Bronchial epithelial cell (primary cell): ENCODE measurements at regions not wholly inside any gene's neighbourhood (a gene's known extent, or its start where the extent isn't known, plus 50 kb on each side); places are given as distances from the start of the nearest gene placed in this dataset.

Experiments used
- DNase-seq: peaks from one replicate; pipeline ENCODE4 v3.0.0-alpha.2; 2010; ENCODE audit warnings: low read depth
- FAIRE-seq: peaks from 2 replicates; lab custom pipeline; 2011; peaks lifted over from hg19 to GRCh38; lab: Jason Lieb, UNC
- H3K27me3 ChIP-seq: 2 replicates; pipeline ENCODE4 v1.5.1; 2011; ENCODE audit warnings: low read length; ENCODE audit not compliant: control insufficient read depth, insufficient read depth
- H3K36me3 ChIP-seq: 2 replicates; pipeline ENCODE4 v1.5.1; 2011; ENCODE audit warnings: low read length; ENCODE audit not compliant: control insufficient read depth, insufficient read depth
- H3K4me3 ChIP-seq: 2 replicates; pipeline ENCODE4 v1.5.1; 2011; ENCODE audit warnings: mild to moderate bottlenecking, low read depth, low read length, control low read depth
- TF ChIP-seq, protein P1 (sequence below): IDR thresholded peaks from 2 replicates; pipeline ENCODE4 v1.5.1; 2011; ENCODE audit warnings: mild to moderate bottlenecking, moderate library complexity, low read length, control low read depth, inconsistent platforms; ENCODE audit not compliant: insufficient read depth, severe bottlenecking

DNA sequence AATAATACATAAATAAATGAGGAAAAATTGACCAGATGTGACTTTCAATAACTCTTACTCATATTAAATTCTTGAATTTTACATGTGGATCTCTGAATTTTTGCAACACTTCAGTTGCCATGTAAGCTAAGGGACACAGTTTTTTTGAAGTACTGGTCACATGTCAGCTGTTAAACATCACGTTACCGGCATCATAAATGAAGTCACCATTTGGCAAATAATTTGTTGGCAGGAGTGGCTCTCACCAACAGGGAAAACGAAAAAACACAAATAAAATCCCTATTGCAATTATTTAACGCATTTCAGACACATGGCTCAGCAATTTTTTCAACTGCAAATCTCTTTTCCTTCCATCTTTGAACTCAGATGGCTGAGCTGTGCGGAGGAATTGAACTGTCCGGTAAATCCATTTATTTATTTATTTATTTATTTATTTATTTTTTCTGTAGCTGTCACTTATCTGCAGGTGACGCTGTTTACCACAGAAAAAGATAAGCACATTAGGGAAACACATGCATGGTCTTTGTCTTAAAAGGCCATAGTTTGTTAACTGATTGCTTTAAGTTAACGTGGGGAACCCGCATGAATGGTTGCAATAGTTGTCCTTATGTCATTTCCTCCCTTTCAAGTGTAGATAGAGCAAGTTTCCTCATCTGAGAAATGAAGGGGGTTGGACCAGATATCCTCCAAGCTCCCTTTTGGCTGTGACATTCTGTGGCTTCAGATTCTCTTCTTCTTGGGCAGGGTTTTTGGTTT lies 64.7 kb upstream of the JAZF1 start:
- H3K4me3 ChIP-seq, result no peak overlapping the region
- DNase-seq (no peak), FAIRE-seq (no peak)
- H3K36me3 ChIP-seq, result no peaks in the 10 kb centered on the region
- TF ChIP-seq, protein P1, sequence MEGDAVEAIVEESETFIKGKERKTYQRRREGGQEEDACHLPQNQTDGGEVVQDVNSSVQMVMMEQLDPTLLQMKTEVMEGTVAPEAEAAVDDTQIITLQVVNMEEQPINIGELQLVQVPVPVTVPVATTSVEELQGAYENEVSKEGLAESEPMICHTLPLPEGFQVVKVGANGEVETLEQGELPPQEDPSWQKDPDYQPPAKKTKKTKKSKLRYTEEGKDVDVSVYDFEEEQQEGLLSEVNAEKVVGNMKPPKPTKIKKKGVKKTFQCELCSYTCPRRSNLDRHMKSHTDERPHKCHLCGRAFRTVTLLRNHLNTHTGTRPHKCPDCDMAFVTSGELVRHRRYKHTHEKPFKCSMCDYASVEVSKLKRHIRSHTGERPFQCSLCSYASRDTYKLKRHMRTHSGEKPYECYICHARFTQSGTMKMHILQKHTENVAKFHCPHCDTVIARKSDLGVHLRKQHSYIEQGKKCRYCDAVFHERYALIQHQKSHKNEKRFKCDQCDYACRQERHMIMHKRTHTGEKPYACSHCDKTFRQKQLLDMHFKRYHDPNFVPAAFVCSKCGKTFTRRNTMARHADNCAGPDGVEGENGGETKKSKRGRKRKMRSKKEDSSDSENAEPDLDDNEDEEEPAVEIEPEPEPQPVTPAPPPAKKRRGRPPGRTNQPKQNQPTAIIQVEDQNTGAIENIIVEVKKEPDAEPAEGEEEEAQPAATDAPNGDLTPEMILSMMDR, result no peak
- H3K27me3 ChIP-seq, result no peaks in the 10 kb centered on the region

DNA sequence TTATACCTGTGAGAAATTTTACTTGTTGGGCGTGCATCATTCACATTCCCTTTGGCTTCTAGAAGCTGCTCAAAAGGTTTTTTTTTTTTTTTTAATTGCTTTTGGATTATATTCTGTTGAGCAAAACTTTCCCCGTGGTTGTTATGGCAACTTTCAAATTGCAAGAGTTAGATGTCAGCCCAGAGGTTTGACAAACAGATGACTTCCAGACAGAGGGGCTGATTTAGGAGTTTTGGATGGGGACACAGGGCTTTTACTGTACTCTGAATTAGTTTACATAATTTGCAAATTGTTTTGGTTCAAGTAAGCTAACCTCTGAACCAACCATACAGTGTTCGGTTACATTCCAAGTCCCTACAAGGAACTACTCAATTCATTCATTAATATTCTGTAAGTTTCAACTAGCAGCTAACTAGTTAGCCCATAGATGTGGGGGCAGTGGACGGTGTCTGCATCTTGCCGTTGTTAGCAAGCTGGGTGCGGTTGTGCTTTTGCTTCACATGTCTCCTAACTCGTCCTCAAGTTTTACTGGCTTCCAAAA lies 66.4 kb upstream of the JAZF1 start:
- no peak for DNase-seq
- Histone ChIP-seq H3K4me3 (no peak overlapping the region), H3K27me3 (no peaks in the 10 kb centered on the region), H3K36me3 (no peaks in the 10 kb centered on the region)
- TF ChIP-seq, protein P1, result no peak
- FAIRE-seq, result peak; percentile 68

DNA sequence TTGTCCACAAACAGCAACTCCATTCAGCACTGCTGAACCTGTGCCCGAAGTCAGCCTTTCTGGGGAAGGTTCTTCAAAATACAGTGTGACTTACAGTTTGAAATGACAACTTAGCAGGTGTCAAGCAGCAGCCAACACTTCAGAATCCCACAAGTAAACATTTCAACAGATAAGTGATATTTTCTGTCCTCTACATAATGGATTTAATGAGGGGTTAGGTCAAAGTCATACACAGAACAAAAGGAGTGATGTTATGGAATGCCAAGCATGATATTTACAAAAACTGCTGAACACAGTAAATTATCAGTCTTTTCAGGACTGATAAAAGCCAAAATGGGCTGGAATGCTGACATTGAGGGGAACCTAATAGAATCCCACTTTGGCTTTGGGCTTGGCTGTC lies 77.6 kb upstream of the JAZF1 start:
- DNase-seq (no peak), FAIRE-seq (no peak)
- TF ChIP-seq, protein P1, result no peak
- H3K36me3 ChIP-seq, result no peaks in the 10 kb centered on the region
- peaks cover 3% of the 10 kb centered on the region for H3K27me3 ChIP-seq
- no peak overlapping the region for H3K4me3 ChIP-seq

DNA sequence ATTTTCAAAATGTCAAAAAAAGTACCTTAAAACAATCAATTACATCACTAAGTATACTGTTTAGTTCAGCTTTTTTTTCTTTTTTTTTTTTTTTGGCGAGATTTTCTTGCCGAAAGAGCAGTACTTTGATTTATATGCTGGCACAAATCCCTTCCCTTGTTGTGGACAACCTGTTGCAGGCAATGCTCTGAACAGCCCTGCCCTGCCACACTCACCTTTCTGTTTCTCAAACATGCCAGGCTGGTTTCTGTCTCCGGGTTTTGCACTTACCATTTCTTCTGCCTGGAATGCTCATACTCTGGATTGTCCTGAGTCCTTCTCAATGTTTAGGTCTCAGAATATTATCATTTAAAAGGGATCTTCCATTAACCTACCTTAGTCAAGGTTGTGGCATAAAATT lies 80.4 kb upstream of the JAZF1 start:
- FAIRE-seq, result no peak
- TF ChIP-seq, protein P1, result no peak
- H3K36me3 ChIP-seq, result no peaks in the 10 kb centered on the region

DNA sequence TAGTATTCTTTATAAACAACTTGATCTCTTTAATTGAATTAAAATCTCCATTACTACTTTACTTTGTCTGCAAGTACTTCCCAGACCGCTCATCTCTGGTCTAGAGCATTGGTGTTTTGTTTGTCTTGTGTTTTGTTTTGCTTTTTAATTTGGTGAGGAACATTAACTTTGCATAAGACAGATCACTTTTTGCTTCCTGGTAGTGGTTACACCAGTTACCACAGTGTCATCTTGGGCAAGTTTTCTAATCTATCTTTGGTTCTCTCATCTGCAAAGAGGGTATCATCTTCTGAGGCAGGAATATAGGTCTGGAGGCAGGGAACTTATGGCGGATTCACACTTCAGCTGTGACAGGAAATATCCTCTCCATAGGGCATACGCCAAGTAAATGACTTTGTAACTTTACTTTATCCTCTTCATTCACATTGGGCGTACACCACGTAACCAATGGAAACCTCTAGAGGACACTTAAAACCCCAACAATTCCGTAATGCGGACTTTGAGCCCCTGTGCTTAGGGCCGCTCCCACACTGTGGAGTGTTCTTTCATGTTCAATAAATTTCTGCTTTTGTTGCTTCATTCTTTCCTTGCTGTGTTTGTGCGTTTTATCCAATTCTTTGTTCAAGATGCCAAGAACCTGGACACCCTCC lies 83.2 kb upstream of the JAZF1 start:
- TF ChIP-seq, protein P1, result no peak
- Histone ChIP-seq H3K27me3 (peaks cover 4% of the 10 kb centered on the region), H3K4me3 (no peak overlapping the region), H3K36me3 (no peaks in the 10 kb centered on the region)
- DNase-seq (no peak), FAIRE-seq (no peak)

More for the DNA sequence above, 80.4 kb upstream of the JAZF1 start:
- no peak for DNase-seq
- peaks cover 4% of the 10 kb centered on the region for H3K27me3 ChIP-seq
- no peak overlapping the region for H3K4me3 ChIP-seq
